ENCODE measurements at regions not wholly inside any gene's neighbourhood (a gene's known extent, or its start where the extent isn't known, plus 50 kb on each side); places are given as distances from the start of the nearest gene placed in this dataset.

DNA sequence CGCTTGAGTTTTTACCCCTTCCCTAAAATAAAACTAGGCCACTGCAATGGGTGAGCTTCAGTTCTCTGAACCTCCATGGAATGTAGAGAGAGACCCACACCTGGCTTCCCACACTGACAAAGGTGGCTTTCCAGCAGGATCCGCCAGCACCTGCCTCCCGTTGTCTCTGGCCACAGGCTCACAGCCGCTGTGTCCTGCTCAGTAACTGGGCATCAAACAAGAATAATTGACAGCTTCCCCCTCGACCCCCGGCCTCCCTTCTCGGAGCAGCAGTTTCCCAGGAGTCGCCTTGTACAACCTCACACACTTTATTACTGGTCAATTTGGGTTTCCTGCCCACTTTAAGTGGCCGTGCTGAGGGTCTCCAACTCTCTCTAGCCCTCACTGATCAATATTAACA, 586.1 kb upstream of the PSMD7 start:
- DNase-seq, result no peak
- H3K4me3 ChIP-seq, result no peak overlapping the region
- no peaks in the 10 kb centered on the region for H3K9me3 ChIP-seq
- no peaks in the 10 kb centered on the region for H3K27me3 ChIP-seq (ENCODE audit: insufficient read depth in 3 of 3, low read length in 2 of 3)
- no peaks in the 10 kb centered on the region for H3K36me3 ChIP-seq (ENCODE audit: insufficient read depth in 1 of 2, low read depth in 1 of 2)
- 82 to 88% (median 83%) methylated on average over 9 of the region's 9 CpGs for WGBS, 3 donors
- peaks cover 6% of the 10 kb centered on the region for H3K4me1 ChIP-seq
- ATAC-seq, result no peak
- no peak overlapping the region for H3K27ac ChIP-seq
- TF ChIP-seq, protein P1, sequence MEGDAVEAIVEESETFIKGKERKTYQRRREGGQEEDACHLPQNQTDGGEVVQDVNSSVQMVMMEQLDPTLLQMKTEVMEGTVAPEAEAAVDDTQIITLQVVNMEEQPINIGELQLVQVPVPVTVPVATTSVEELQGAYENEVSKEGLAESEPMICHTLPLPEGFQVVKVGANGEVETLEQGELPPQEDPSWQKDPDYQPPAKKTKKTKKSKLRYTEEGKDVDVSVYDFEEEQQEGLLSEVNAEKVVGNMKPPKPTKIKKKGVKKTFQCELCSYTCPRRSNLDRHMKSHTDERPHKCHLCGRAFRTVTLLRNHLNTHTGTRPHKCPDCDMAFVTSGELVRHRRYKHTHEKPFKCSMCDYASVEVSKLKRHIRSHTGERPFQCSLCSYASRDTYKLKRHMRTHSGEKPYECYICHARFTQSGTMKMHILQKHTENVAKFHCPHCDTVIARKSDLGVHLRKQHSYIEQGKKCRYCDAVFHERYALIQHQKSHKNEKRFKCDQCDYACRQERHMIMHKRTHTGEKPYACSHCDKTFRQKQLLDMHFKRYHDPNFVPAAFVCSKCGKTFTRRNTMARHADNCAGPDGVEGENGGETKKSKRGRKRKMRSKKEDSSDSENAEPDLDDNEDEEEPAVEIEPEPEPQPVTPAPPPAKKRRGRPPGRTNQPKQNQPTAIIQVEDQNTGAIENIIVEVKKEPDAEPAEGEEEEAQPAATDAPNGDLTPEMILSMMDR (IDR thresholded peaks at IDR 0.05), result no peak
- intact Hi-C loops (cut with DNase I), result loop anchor here in 1 of 2 donors (5.0 kb wide), 1 partner anchor 172 kb away; no protein-coding TSS in a partner anchor

DNA sequence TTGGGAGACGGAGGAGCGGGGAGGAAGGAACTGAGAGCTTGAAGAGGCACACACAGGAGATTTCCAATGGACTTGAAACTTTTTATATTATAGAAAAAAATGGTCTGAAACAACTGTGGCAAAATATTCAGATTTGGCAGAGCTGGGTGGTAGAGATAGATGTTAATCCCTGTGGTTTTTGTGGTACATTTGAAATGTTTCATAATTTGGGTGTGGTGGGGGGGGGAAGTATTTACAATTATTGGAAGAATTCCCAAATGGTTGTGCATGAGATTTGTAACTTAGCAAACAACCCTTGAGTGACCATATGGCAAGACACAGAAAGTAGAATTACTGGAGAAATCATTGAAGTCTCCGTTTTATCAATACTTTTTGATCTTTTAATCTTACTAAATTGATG, 588.8 kb upstream of the PSMD7 start:
- Histone ChIP-seq H3K4me1 (no peaks in the 10 kb centered on the region), H3K27ac (no peak overlapping the region), H3K36me3 (ENCODE audit: insufficient read depth in 1 of 2, low read depth in 1 of 2) (no peaks in the 10 kb centered on the region), H3K27me3 (ENCODE audit: insufficient read depth in 3 of 3, low read length in 2 of 3) (no peaks in the 10 kb centered on the region), H3K4me3 (no peak overlapping the region), H3K9me3 (no peaks in the 10 kb centered on the region)
- TF ChIP-seq, protein P1 (IDR thresholded peaks at IDR 0.05), result no peak
- DNase-seq (no peak), ATAC-seq (no peak)
- intact Hi-C loops (cut with DNase I), result no loop called here
- 90 to 98% (median 91%) methylated on average over 3 of the region's 3 CpGs for WGBS, 3 donors

DNA sequence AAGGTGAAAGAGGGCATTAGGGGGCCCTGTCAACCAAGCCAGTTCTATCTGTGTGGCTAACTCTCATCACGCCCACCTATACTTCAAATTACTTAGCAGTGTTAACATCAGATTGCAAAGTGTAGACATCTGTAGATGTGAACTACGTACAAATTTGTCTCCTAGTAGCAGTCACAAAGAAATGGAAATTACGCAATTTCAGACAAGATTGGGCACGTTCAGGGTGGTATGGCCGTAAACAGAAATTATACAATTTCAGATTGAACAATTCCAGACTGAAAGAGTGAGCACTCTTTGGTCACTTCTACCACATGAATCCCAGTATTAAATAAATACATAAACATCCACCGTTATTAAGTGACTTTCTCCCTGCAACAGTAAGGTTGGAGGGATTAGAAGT, 592.7 kb upstream of the PSMD7 start:
- WGBS, 3 donors, result 87 to 93% (median 89%) methylated on average over 6 of the region's 6 CpGs
- H3K4me1 ChIP-seq, result no peaks in the 10 kb centered on the region
- H3K36me3 ChIP-seq (ENCODE audit: insufficient read depth in 1 of 2, low read depth in 1 of 2), result no peaks in the 10 kb centered on the region
- H3K27ac ChIP-seq, result no peak overlapping the region
- no peak overlapping the region for H3K4me3 ChIP-seq
- TF ChIP-seq, protein P1 (IDR thresholded peaks at IDR 0.05), result no peak
- no peaks in the 10 kb centered on the region for H3K27me3 ChIP-seq (ENCODE audit: insufficient read depth in 3 of 3, low read length in 2 of 3)
- DNase-seq (no peak), ATAC-seq (no peak)
- H3K9me3 ChIP-seq, result no peaks in the 10 kb centered on the region
- intact Hi-C loops (cut with DNase I), result no loop called here

DNA sequence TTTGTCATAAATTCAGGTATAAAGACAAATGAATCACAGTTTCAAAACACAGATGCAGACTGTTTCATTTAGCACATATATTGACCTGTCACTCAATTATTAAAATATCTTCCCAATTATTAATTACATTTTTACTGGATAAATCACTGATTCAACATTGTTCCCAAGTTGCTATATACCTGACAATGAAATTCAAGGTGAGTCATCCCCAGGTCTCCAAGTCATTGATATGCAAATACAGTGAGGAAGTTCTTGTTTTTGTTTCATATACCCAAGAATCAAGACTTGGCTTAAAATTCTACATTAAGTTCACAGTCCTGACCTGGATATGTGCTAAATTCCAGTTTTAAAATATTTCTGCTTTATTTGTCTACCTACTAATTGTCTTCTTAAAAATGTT, 599.3 kb upstream of the PSMD7 start:
- intact Hi-C loops (cut with DNase I), result no loop called here
- no peaks in the 10 kb centered on the region for H3K9me3 ChIP-seq
- no peak for DNase-seq
- no peaks in the 10 kb centered on the region for H3K27me3 ChIP-seq (ENCODE audit: insufficient read depth in 3 of 3, low read length in 2 of 3)
- no peak overlapping the region for H3K4me3 ChIP-seq
- H3K4me1 ChIP-seq, result no peaks in the 10 kb centered on the region
- no peak for ATAC-seq
- no peak overlapping the region for H3K27ac ChIP-seq
- H3K36me3 ChIP-seq (ENCODE audit: insufficient read depth in 1 of 2, low read depth in 1 of 2), result no peaks in the 10 kb centered on the region
- TF ChIP-seq, protein P1 (IDR thresholded peaks at IDR 0.05), result no peak

DNA sequence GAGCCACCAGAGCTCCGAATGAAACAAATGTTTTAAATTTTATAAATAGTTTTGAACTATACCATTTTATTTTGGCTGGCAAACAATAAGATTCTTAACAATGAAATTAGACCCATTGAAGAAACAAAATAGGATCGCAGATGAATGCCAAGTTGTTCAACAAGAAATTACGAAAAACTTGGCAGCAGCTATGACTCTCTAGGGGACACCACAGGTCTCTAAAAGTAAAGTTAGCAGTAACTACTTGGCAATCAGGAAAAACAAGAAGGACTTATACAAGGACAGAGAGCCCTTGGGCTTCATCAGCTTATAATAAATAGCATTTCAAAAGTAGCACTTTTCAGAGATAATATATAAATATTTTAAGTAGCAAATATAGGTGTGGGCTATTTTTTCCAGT, 603.8 kb upstream of the PSMD7 start:
- DNase-seq, result no peak
- Histone ChIP-seq H3K27me3 (ENCODE audit: insufficient read depth in 3 of 3, low read length in 2 of 3) (no peaks in the 10 kb centered on the region), H3K9me3 (no peaks in the 10 kb centered on the region), H3K36me3 (ENCODE audit: insufficient read depth in 1 of 2, low read depth in 1 of 2) (no peaks in the 10 kb centered on the region), H3K4me1 (no peaks in the 10 kb centered on the region), H3K4me3 (no peak overlapping the region), H3K27ac (no peak overlapping the region)
- WGBS, 3 donors, result 2 to 8% (median 5%) methylated on average over 3 of the region's 3 CpGs
- TF ChIP-seq, protein P1 (IDR thresholded peaks at IDR 0.05), result no peak
- ATAC-seq, result no peak
- intact Hi-C loops (cut with DNase I), result no loop called here

All from psoas muscle (tissue), 7 donors.